Activated CD8-positive, alpha-beta T cell treated with anti-CD3 and anti-CD28 coated beads for 36 hours (primary cell): ENCODE measurements at regions not wholly inside any gene's neighbourhood (a gene's known extent, or its start where the extent isn't known, plus 50 kb on each side); places are given as distances from the start of the nearest gene placed in this dataset.
"Not testable (repeated sequence)": the region's sequence is repeated elsewhere in the genome, so short reads cannot be mapped to it uniquely, and the experiment has no call there.

Experiments used
- ATAC-seq: fragments of 200-7000 bp; cut with Tn5 transposase; one replicate; pipeline ENCODE4 v1.10.0; 2021; ENCODE audit warnings: mild to moderate bottlenecking, moderate library complexity
- CTCF ChIA-PET: fragments of 350-600 bp; sonication (Branson Sonifier 250); formaldehyde crosslinking; loops from one replicate; lab custom pipeline; 2021; ENCODE audit warnings: antibody characterized with exemption; lab: Charles Lee
- POLR2A ChIA-PET: fragments of 350-600 bp; sonication (Branson Sonifier 250); formaldehyde crosslinking; loops from one replicate; lab custom pipeline; 2021; ENCODE audit warnings: antibody characterized with exemption; lab: Charles Lee
- DNase-seq: peaks from one replicate; pipeline ENCODE4 v3.0.0-alpha.2; 2020
- H3K27ac Mint-ChIP-seq: one replicate; pipeline ENCODE4 v1.8.0; 2021; ENCODE audit warnings: mild to moderate bottlenecking, mixed read lengths
- H3K27me3 Mint-ChIP-seq: one replicate; pipeline ENCODE4 v1.8.0; 2021; ENCODE audit warnings: mixed read lengths
- H3K36me3 Mint-ChIP-seq: one replicate; pipeline ENCODE4 v1.8.0; 2021; ENCODE audit warnings: low read depth, mixed read lengths
- H3K4me1 Mint-ChIP-seq: one replicate; pipeline ENCODE4 v1.8.0; 2021; ENCODE audit warnings: low read depth, mixed read lengths
- H3K4me3 Mint-ChIP-seq: one replicate; pipeline ENCODE4 v1.8.0; 2021; ENCODE audit warnings: mild to moderate bottlenecking, moderate library complexity, mixed read lengths
- H3K9me3 Mint-ChIP-seq: one replicate; pipeline ENCODE4 v1.8.0; 2021; ENCODE audit warnings: mixed read lengths
- intact Hi-C: fragments of 100-400 bp; cut with micrococcal nuclease; formaldehyde crosslinking; loops from one replicate; pipeline ENCODE4 v1.10.0; 2022
- TF ChIP-seq, protein P1 (sequence below): fragments of 200-600 bp; IDR thresholded peaks from one replicate; pipeline ENCODE4 v1.8.0; 2022; ENCODE audit warnings: antibody characterized with exemption, mild to moderate bottlenecking

DNA sequence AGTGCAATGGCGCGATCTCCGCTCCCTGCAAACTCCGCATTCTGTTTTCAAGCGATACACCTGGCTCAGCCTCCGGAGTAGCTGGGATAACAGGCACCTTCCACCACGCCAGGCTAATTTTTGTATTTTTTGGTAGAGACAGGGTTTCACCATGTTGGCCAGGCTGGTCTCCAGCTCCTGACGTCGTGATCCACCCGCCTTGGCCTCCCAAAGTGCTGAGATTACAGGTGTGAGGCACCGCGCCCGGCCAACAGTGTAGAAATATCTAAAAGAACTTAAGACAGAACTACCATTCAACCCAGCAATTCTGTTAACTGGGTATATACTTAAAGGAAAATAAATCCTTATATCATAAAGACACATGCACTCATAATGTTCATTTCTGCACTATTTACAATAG, 335.3 kb upstream of the LUZP2 start:
- Mint-ChIP-seq H3K27ac (no peak overlapping the region), H3K4me3 (no peak overlapping the region), H3K4me1 (no peaks in the 10 kb centered on the region), H3K36me3 (no peaks in the 10 kb centered on the region), H3K27me3 (no peaks in the 10 kb centered on the region), H3K9me3 (peaks cover 4% of the 10 kb centered on the region)
- intact Hi-C loops, result no loop called here
- ATAC-seq, result no peak
- CTCF ChIA-PET, result no interaction called here
- no peak for DNase-seq
- TF ChIP-seq, protein P1, sequence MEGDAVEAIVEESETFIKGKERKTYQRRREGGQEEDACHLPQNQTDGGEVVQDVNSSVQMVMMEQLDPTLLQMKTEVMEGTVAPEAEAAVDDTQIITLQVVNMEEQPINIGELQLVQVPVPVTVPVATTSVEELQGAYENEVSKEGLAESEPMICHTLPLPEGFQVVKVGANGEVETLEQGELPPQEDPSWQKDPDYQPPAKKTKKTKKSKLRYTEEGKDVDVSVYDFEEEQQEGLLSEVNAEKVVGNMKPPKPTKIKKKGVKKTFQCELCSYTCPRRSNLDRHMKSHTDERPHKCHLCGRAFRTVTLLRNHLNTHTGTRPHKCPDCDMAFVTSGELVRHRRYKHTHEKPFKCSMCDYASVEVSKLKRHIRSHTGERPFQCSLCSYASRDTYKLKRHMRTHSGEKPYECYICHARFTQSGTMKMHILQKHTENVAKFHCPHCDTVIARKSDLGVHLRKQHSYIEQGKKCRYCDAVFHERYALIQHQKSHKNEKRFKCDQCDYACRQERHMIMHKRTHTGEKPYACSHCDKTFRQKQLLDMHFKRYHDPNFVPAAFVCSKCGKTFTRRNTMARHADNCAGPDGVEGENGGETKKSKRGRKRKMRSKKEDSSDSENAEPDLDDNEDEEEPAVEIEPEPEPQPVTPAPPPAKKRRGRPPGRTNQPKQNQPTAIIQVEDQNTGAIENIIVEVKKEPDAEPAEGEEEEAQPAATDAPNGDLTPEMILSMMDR, result no peak
- POLR2A ChIA-PET, result no interaction called here

DNA sequence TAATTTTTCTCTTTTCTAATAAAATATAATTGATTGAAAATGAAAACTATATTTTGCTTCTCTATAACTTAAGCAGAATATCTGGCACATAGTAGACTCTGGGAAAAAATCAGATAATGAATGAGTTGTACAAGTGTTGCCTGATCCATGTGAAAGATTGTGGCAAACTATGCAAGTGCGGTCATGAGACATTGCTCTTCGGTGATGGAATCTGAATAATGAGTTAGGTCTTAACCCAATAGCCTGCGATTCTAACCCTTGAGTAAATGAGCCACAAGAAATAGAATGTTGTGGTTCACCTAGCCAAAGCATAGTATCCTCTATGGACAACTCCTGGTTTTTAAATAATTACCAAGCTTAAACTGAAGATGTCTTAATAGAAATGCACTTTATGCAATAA, 333.7 kb upstream of the LUZP2 start:
- H3K9me3 Mint-ChIP-seq, result peaks cover 4% of the 10 kb centered on the region
- DNase-seq (no peak), ATAC-seq (no peak)
- H3K4me1 Mint-ChIP-seq, result no peaks in the 10 kb centered on the region
- no peak overlapping the region for H3K27ac Mint-ChIP-seq
- POLR2A ChIA-PET, result no interaction called here
- H3K4me3 Mint-ChIP-seq, result no peak overlapping the region
- TF ChIP-seq, protein P1, result no peak
- no peaks in the 10 kb centered on the region for H3K36me3 Mint-ChIP-seq
- intact Hi-C loops, result no loop called here
- CTCF ChIA-PET, result no interaction called here
- H3K27me3 Mint-ChIP-seq, result no peaks in the 10 kb centered on the region

DNA sequence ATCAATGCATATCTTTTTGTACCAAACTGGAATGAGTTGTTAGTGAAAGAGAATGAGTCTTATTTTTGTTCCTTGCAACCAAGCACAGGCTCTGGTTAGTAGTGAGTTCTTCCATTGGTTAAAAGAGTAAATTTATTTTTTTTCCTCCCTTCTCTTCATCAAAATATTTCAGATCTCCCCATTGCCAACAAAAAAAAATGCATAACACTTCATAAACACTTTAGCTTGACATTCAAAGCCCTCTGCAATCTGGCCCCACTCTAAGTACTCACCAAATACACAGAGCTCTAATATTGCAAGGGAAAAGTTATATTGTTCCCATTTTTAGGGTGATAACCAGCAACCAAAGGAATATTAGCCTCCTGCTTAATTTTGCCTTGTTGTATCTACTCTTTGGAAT, 333.0 kb upstream of the LUZP2 start:
- H3K36me3 Mint-ChIP-seq, result no peaks in the 10 kb centered on the region
- ChIA-PET CTCF (no interaction called here), POLR2A (no interaction called here)
- H3K4me1 Mint-ChIP-seq, result no peaks in the 10 kb centered on the region
- H3K27ac Mint-ChIP-seq, result no peak overlapping the region
- ATAC-seq (no peak), DNase-seq (no peak)
- TF ChIP-seq, protein P1, result no peak
- H3K4me3 Mint-ChIP-seq, result no peak overlapping the region
- H3K27me3 Mint-ChIP-seq, result no peaks in the 10 kb centered on the region
- intact Hi-C loops, result no loop called here
- H3K9me3 Mint-ChIP-seq, result peaks cover 4% of the 10 kb centered on the region

DNA sequence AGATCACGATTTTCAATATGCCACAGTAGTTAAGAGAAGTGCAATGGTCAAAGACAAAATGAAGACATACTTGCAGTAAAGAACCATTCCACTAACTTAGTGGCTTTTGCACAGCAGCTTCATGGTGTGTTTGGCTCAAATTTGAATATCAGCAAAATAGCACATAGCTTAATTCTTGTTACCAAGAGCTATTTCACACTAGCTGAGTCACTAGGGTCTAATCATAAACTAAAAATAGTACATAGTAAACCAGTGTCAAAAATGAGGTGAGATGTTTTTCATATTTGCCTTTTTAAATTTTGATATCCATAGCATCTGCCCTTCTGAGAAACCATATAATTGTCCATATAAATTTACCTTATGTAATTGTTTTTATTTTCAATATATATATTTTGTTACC, 325.0 kb upstream of the LUZP2 start:
- Mint-ChIP-seq H3K27me3 (no peaks in the 10 kb centered on the region), H3K27ac (no peak overlapping the region), H3K36me3 (no peaks in the 10 kb centered on the region), H3K9me3 (peaks cover 2% of the 10 kb centered on the region), H3K4me1 (no peaks in the 10 kb centered on the region), H3K4me3 (no peak overlapping the region)
- ATAC-seq (no peak), DNase-seq (no peak)
- intact Hi-C loops, result no loop called here
- POLR2A ChIA-PET, result no interaction called here
- TF ChIP-seq, protein P1, result no peak
- CTCF ChIA-PET, result no interaction called here

DNA sequence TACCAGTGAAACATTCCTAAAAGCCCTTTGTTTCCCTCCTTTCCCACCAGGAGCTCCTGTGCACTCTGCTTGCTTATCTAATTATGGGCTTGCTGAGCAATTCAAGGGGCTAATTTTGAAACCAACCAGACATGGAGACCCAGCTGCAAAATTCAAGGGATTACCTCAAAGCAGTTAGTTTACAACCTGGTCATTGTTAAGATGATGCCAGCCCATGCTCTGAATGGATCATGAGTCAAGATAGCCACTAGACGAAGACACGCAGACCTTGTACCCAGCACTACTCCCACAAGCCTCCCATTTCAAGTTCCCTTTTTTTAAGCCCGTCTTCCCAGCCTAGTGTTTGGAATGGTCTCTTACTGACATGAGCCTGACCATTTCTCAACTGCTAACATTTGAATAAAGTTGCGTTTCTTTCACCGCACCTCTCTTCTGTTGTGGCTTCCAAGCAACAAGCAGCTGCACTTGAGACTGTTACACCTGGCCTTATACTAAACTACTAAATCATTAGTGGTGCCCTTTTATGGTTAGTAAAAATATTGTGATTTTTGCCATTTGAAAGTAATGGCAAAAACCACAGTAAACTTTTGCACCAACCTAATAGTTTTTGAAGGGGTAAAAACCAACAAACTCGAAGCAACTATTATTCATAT, 315.3 kb upstream of the LUZP2 start:
- CTCF ChIA-PET, result no interaction called here
- Mint-ChIP-seq H3K36me3 (no peaks in the 10 kb centered on the region), H3K9me3 (peaks cover 2% of the 10 kb centered on the region), H3K27ac (no peak overlapping the region), H3K27me3 (no peaks in the 10 kb centered on the region), H3K4me3 (no peak overlapping the region), H3K4me1 (no peaks in the 10 kb centered on the region)
- POLR2A ChIA-PET, result no interaction called here
- TF ChIP-seq, protein P1, result no peak
- ATAC-seq, result no peak
- intact Hi-C loops, result no loop called here
- DNase-seq, result no peak

DNA sequence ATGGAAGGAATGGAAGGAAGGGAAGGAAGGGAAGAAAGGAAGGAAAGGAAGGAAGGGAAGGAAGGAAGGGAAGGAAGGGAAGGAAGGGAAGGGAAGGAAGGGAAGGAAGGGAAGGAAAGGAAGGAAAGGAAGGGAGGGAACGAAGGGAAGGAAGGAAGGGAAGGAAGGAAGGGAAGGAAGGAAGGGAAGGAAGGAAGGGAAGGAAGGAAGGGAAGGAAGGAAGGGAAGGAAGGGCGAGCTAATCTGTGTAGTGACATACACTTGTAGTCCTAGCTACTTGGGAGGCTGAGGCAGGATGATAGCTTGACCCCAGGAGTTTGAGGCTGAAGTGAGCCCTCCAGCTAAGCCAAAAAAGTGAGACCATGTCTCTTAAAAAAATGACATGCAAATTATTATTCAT, 311.3 kb upstream of the LUZP2 start:
- not testable (repeated sequence) for ATAC-seq, H3K36me3 Mint-ChIP-seq

More for the DNA sequence above, 311.3 kb upstream of the LUZP2 start:
- POLR2A ChIA-PET, H3K4me3 Mint-ChIP-seq, DNase-seq, H3K4me1 Mint-ChIP-seq, H3K27ac Mint-ChIP-seq, H3K27me3 Mint-ChIP-seq, intact Hi-C loops, CTCF ChIA-PET: not testable (repeated sequence)
- peaks cover 11% of the 10 kb centered on the region for H3K9me3 Mint-ChIP-seq
